SK-N-SH (cell line): ENCODE measurements at regions not wholly inside any gene's neighbourhood (a gene's known extent, or its start where the extent isn't known, plus 50 kb on each side); places are given as distances from the start of the nearest gene placed in this dataset.

Source experiments
- CTCF ChIA-PET: fragments of 300-600, 350-600 bp; formaldehyde crosslinking; extraction: SDS; loops from one replicate; lab custom pipeline; 2021; lab: Yijun Ruan, JAX
- POLR2A ChIA-PET: fragments of 350-600 bp; sonication (Branson Sonifier 250); formaldehyde crosslinking; extraction: SDS; loops from one replicate; lab custom pipeline; 2020; ENCODE audit warnings: antibody characterized with exemption, inconsistent platforms; lab: Yijun Ruan, JAX
- DNase-seq: peaks from one replicate; pipeline ENCODE4 v3.0.0; 2012
- H2AFZ ChIP-seq: fragments of 200-600 bp; sonication (generic); 2 replicates; pipeline ENCODE4 v1.8.1; 2016; ENCODE audit warnings: antibody characterized with exemption, mild to moderate bottlenecking, low read depth
- H3F3A ChIP-seq: fragments of 200-600 bp; sonication (generic); replicated peaks from 2 replicates; pipeline ENCODE3; 2016; ENCODE audit warnings: antibody characterized with exemption, mild to moderate bottlenecking; ENCODE audit not compliant: insufficient read depth
- H3K27ac ChIP-seq, 2 experiments: fragments of 200-500 bp in 1 of 2; fragments of 200-600 bp in 1 of 2; sonication (Bioruptor generic) in 1 of 2; sonication (generic), shearing (Covaris generic) in 1 of 2; 2 replicates each; pipeline versions ENCODE4 v1.5.1 to v1.6.1; 2014 to 2016; ENCODE audit warnings: low read depth in 2 of 2, inconsistent platforms in 1 of 2, low read length in 1 of 2, mild to moderate bottlenecking in 1 of 2, mixed read lengths in 1 of 2
- H3K27me3 ChIP-seq: fragments of 200-600 bp; sonication (generic), shearing (Covaris generic); 2 replicates; pipeline ENCODE4 v1.6.1; 2016; ENCODE audit warnings: mixed run types; ENCODE audit not compliant: insufficient read depth
- H3K36me3 ChIP-seq, 2 experiments: fragments of 200-500 bp in 1 of 2; fragments of 200-600 bp in 1 of 2; sonication (Bioruptor generic) in 1 of 2; sonication (generic) in 1 of 2; replicated peaks in 1 of 2; 2 replicates each; pipeline versions ENCODE3 to v1.5.1; 2014 to 2016; ENCODE audit warnings: low read length in 1 of 2, mild to moderate bottlenecking in 1 of 2; ENCODE audit not compliant: insufficient read depth in 2 of 2, control insufficient read depth in 1 of 2
- H3K4me1 ChIP-seq, 2 experiments: fragments of 200-500 bp in 1 of 2; fragments of 200-600 bp in 1 of 2; sonication (Bioruptor generic) in 1 of 2; sonication (generic), shearing (Covaris generic) in 1 of 2; 2 replicates each; pipeline versions ENCODE4 v1.5.1 to v1.6.1; 2014 to 2016; ENCODE audit warnings: low read depth in 1 of 2, low read length in 1 of 2, mixed run types in 1 of 2; ENCODE audit not compliant: insufficient read depth in 2 of 2, control insufficient read depth in 1 of 2
- H3K4me2 ChIP-seq: fragments of 200-600 bp; sonication (generic), shearing (Covaris generic); 2 replicates; pipeline ENCODE4 v1.6.1; 2017; ENCODE audit warnings: mixed run types
- H3K4me3 ChIP-seq, 2 experiments: fragments of 200-500 bp in 1 of 2; fragments of 200-600 bp in 1 of 2; sonication (Bioruptor generic) in 1 of 2; sonication (generic), shearing (Covaris generic) in 1 of 2; 2 replicates each; pipeline versions ENCODE4 v1.5.1 to v1.8.1; 2014 to 2016; ENCODE audit warnings: low read depth in 2 of 2, inconsistent platforms in 1 of 2, low read length in 1 of 2, mild to moderate bottlenecking in 1 of 2, mixed read lengths in 1 of 2, moderate library complexity in 1 of 2
- H3K79me2 ChIP-seq: fragments of 200-600 bp; sonication (generic); 2 replicates; pipeline ENCODE4 v1.8.1; 2017; ENCODE audit warnings: mild to moderate bottlenecking; ENCODE audit not compliant: insufficient read depth
- H3K9ac ChIP-seq: fragments of 200-600 bp; sonication (generic); 2 replicates; pipeline ENCODE4 v1.6.1; 2017; ENCODE audit warnings: mixed run types
- H3K9me2 ChIP-seq: fragments of 200-600 bp; sonication (generic); 2 replicates; pipeline ENCODE4 v1.6.1; 2017; ENCODE audit warnings: mixed run types
- H3K9me3 ChIP-seq: fragments of 200-600 bp; sonication (generic); 2 replicates; pipeline ENCODE4 v1.6.1; 2017; ENCODE audit warnings: mixed run types, mild to moderate bottlenecking, moderate library complexity
- H4K20me1 ChIP-seq: fragments of 200-600 bp; sonication (generic); 2 replicates; pipeline ENCODE4 v1.6.1; 2017; ENCODE audit warnings: mild to moderate bottlenecking, mixed run types; ENCODE audit not compliant: insufficient read depth
- CHD2 ChIP-seq: fragments of 150-350 bp; IDR thresholded peaks from 2 replicates; pipeline ENCODE4 v1.6.1; 2018; ENCODE audit warnings: low read length; ENCODE audit not compliant: partially characterized antibody
- ELF1 ChIP-seq: IDR thresholded peaks from 2 replicates; pipeline ENCODE4 v1.4.0; 2012
- EP300 ChIP-seq, 2 experiments: IDR thresholded peaks; 2 replicates each; pipeline versions ENCODE4 v1.4.0 to v1.6.1; 2012; ENCODE audit warnings: borderline replicate concordance in 1 of 2, low read depth in 1 of 2, low read length in 1 of 2
- EZH2phosphoT487 ChIP-seq: fragments of 200-600 bp; sonication (generic); IDR thresholded peaks from 2 replicates; pipeline ENCODE4 v1.6.1; 2017; ENCODE audit warnings: low read depth, mixed run types, mild to moderate bottlenecking, antibody characterized with exemption, moderate library complexity, borderline replicate concordance
- GATA2 ChIP-seq: sonication (generic); formaldehyde crosslinking; IDR thresholded peaks from 2 replicates; pipeline ENCODE4 v1.5.0; 2020; ENCODE audit warnings: mild to moderate bottlenecking, missing genetic modification reagents
- JUND ChIP-seq: IDR thresholded peaks from 2 replicates; pipeline ENCODE4 v1.4.0; 2012
- MAX ChIP-seq: IDR thresholded peaks from 2 replicates; pipeline ENCODE4 v1.4.0; 2012; ENCODE audit warnings: low read depth
- POLR2AphosphoS5 ChIP-seq: IDR thresholded peaks from 2 replicates; pipeline ENCODE4 v1.6.1; 2012; ENCODE audit warnings: low read depth, low read length
- RAD21 ChIP-seq: IDR thresholded peaks from 2 replicates; pipeline ENCODE4 v1.6.1; 2012; ENCODE audit warnings: mild to moderate bottlenecking, low read length
- REST ChIP-seq: IDR thresholded peaks from 2 replicates; pipeline ENCODE4 v1.6.1; 2012; ENCODE audit warnings: mild to moderate bottlenecking, low read depth, low read length, moderate library complexity
- RXRA ChIP-seq: IDR thresholded peaks from 2 replicates; pipeline ENCODE4 v1.4.0; 2012; ENCODE audit warnings: low read depth, mild to moderate bottlenecking, borderline replicate concordance
- TAF1 ChIP-seq: IDR thresholded peaks from 2 replicates; pipeline ENCODE4 v1.6.1; 2012; ENCODE audit warnings: low read depth, mild to moderate bottlenecking, low read length, moderate library complexity, borderline replicate concordance
- TCF12 ChIP-seq: IDR thresholded peaks from 2 replicates; pipeline ENCODE4 v1.4.0; 2012
- TEAD4 ChIP-seq: IDR thresholded peaks from 2 replicates; pipeline ENCODE4 v1.4.0; 2012; ENCODE audit warnings: mild to moderate bottlenecking, borderline replicate concordance; ENCODE audit not compliant: insufficient read depth
- YY1 ChIP-seq: IDR thresholded peaks from 2 replicates; pipeline ENCODE4 v1.4.0; 2012; ENCODE audit warnings: low read depth, mild to moderate bottlenecking
- WGBS: methylation state at CpG from one replicate; pipeline ENCODE4 v1.1.6; 2017; ENCODE audit warnings: low lambda C conversion rate; 5-methylcytosine and 5-hydroxymethylcytosine counted together
- TF ChIP-seq, protein P1 (sequence below): IDR thresholded peaks from 2 replicates; pipeline ENCODE4; 2012
- TF ChIP-seq, protein P2 (sequence below): IDR thresholded peaks from 2 replicates; pipeline ENCODE4 v1.4.0; 2012; ENCODE audit warnings: low read depth, borderline replicate concordance

DNA sequence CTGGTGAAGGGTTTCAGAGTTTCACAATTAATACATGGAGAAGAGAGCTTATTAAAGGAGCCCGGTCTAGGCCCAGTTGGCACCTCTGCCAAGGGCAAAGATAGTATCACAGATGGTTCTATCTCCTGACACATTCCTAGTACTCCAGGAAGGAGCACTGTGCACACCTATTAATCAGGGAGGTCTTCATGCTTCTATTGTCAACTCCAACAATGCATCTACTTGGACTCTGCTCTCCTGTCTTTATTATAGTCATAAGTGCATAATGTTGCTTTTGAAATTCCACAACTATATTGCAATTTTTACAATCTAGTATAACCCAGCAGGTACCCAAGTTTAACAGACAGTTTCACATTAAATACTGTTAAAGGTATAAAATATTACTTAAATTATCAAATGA is 174.5 kb upstream of the TSC22D1 start:
- no peaks in the 10 kb centered on the region for H3K36me3 ChIP-seq
- H3K27me3 ChIP-seq = no peaks in the 10 kb centered on the region
- no peak overlapping the region for H2AFZ ChIP-seq
- no peaks in the 10 kb centered on the region for H3K9me3 ChIP-seq
- H4K20me1 ChIP-seq = no peaks in the 10 kb centered on the region
- peaks cover 0 to 2% of the 10 kb centered on the region in 2 experiments; a peak in 2 of 4 replicates for H3K4me1 ChIP-seq
- no peak overlapping the region for H3K9ac ChIP-seq
- no peak for DNase-seq
- ChIA-PET POLR2A (no interaction called here), CTCF (interaction anchor here (2.2 kb wide), 1 partner anchor 12 kb away, joined by 9 read pairs; no protein-coding TSS in a partner anchor)
- H3F3A ChIP-seq = peaks cover 1% of the 10 kb centered on the region
- H3K9me2 ChIP-seq = no peaks in the 10 kb centered on the region
- no peak overlapping the region for H3K27ac ChIP-seq
- 62% methylated on average over 1 of the region's 1 CpG for WGBS
- no peak overlapping the region for H3K4me2 ChIP-seq
- H3K4me3 ChIP-seq = no peak overlapping the region
- TF ChIP-seq CHD2 (no peak), GATA2 (CRISPR knock-in tag) (no peak), EP300 (IDR thresholded peaks at IDR 0.05; ENCODE audit: borderline replicate concordance in 1 of 2, low read depth in 1 of 2, low read length in 1 of 2) (no peak), ELF1 (no peak), TEAD4 (no peak), JUND (no peak), YY1 (no peak), REST (no peak), MAX (no peak), TCF12 (no peak), POLR2AphosphoS5 (no peak), RAD21 (no peak), TAF1 (no peak), RXRA (no peak), EZH2phosphoT487 (no peak)
- TF ChIP-seq, protein P1, sequence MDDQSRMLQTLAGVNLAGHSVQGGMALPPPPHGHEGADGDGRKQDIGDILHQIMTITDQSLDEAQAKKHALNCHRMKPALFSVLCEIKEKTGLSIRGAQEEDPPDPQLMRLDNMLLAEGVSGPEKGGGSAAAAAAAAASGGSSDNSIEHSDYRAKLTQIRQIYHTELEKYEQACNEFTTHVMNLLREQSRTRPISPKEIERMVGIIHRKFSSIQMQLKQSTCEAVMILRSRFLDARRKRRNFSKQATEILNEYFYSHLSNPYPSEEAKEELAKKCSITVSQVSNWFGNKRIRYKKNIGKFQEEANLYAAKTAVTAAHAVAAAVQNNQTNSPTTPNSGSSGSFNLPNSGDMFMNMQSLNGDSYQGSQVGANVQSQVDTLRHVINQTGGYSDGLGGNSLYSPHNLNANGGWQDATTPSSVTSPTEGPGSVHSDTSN = no peak
- TF ChIP-seq, protein P2, sequence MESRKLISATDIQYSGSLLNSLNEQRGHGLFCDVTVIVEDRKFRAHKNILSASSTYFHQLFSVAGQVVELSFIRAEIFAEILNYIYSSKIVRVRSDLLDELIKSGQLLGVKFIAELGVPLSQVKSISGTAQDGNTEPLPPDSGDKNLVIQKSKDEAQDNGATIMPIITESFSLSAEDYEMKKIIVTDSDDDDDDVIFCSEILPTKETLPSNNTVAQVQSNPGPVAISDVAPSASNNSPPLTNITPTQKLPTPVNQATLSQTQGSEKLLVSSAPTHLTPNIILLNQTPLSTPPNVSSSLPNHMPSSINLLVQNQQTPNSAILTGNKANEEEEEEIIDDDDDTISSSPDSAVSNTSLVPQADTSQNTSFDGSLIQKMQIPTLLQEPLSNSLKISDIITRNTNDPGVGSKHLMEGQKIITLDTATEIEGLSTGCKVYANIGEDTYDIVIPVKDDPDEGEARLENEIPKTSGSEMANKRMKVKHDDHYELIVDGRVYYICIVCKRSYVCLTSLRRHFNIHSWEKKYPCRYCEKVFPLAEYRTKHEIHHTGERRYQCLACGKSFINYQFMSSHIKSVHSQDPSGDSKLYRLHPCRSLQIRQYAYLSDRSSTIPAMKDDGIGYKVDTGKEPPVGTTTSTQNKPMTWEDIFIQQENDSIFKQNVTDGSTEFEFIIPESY = no peak
- no peaks in the 10 kb centered on the region for H3K79me2 ChIP-seq
